GM23338 (cell line): ENCODE measurements at regions not wholly inside any gene's neighbourhood (a gene's known extent, or its start where the extent isn't known, plus 50 kb on each side); places are given as distances from the start of the nearest gene placed in this dataset.

Experiments used
- ATAC-seq: fragments of 200-7000 bp; cut with Tn5 transposase; 3 replicates; pipeline ENCODE4 v1.9.1; 2020
- DNase-seq: peaks from one replicate; pipeline ENCODE4 v3.0.0-alpha.2; 2015; ENCODE audit warnings: low spot score
- H2AFZ ChIP-seq: fragments of 200-600 bp; sonication (generic); 2 replicates; pipeline ENCODE4 v1.8.0; 2016; ENCODE audit warnings: antibody characterized with exemption, mild to moderate bottlenecking, moderate library complexity
- H3F3A ChIP-seq: fragments of 200-600 bp; sonication (generic); replicated peaks from 2 replicates; pipeline ENCODE4 v1.8.0; 2017; ENCODE audit warnings: antibody characterized with exemption, mixed run types, low read depth
- H3K27ac ChIP-seq: fragments of 200-600 bp; sonication (generic); 2 replicates; pipeline ENCODE4 v1.6.1; 2016; ENCODE audit warnings: low read depth
- H3K27me3 ChIP-seq: fragments of 200-600 bp; sonication (generic); 2 replicates; pipeline ENCODE4 v1.8.0; 2016; ENCODE audit warnings: mild to moderate bottlenecking, mixed run types, moderate library complexity; ENCODE audit not compliant: insufficient read depth
- H3K36me3 ChIP-seq: fragments of 200-600 bp; sonication (generic); 2 replicates; pipeline ENCODE4 v1.8.0; 2016; ENCODE audit warnings: mild to moderate bottlenecking; ENCODE audit not compliant: insufficient read depth
- H3K4me1 ChIP-seq: fragments of 200-600 bp; sonication (generic); 2 replicates; pipeline ENCODE4 v1.8.0; 2016; ENCODE audit warnings: mild to moderate bottlenecking, moderate library complexity; ENCODE audit not compliant: insufficient read depth
- H3K4me2 ChIP-seq: fragments of 200-600 bp; sonication (generic); 2 replicates; pipeline ENCODE4 v1.7.1; 2017; ENCODE audit warnings: mixed run types
- H3K4me3 ChIP-seq: fragments of 200-600 bp; sonication (generic); 2 replicates; pipeline ENCODE4 v1.6.1; 2016; ENCODE audit warnings: mixed run types
- H3K79me2 ChIP-seq: fragments of 200-600 bp; sonication (generic); replicated peaks from 2 replicates; pipeline ENCODE4 v1.8.0; 2017; ENCODE audit warnings: mild to moderate bottlenecking; ENCODE audit not compliant: insufficient read depth
- H3K9me2 ChIP-seq: fragments of 200-600 bp; sonication (generic); 2 replicates; pipeline ENCODE4 v1.8.0; 2017; ENCODE audit not compliant: insufficient read depth
- H4K20me1 ChIP-seq: fragments of 200-600 bp; sonication (generic); replicated peaks from 2 replicates; pipeline ENCODE4 v1.8.0; 2017; ENCODE audit warnings: mild to moderate bottlenecking; ENCODE audit not compliant: insufficient read depth
- H3K27ac Mint-ChIP-seq: 2 replicates; pipeline ENCODE4 v1.8.0; 2020; ENCODE audit warnings: inconsistent platforms, mild to moderate bottlenecking, moderate library complexity, mixed read lengths
- H3K27me3 Mint-ChIP-seq: 3 replicates; pipeline ENCODE4 v1.8.0; 2022; ENCODE audit warnings: low read depth, mild to moderate bottlenecking, moderate library complexity, mixed read lengths, inconsistent platforms; ENCODE audit not compliant: insufficient read depth, poor library complexity
- H3K36me3 Mint-ChIP-seq: 3 replicates; pipeline ENCODE4 v1.8.0; 2021; ENCODE audit warnings: low read depth, mild to moderate bottlenecking, inconsistent platforms, moderate library complexity, mixed read lengths
- H3K4me1 Mint-ChIP-seq: 3 replicates; pipeline ENCODE4 v1.8.0; 2020; ENCODE audit warnings: mild to moderate bottlenecking, inconsistent platforms, mixed read lengths
- H3K4me3 Mint-ChIP-seq: 3 replicates; pipeline ENCODE4 v1.8.0; 2021; ENCODE audit warnings: moderate library complexity, mild to moderate bottlenecking, inconsistent platforms, mixed read lengths
- H3K9me3 Mint-ChIP-seq: 3 replicates; pipeline ENCODE4 v1.8.0; 2020; ENCODE audit warnings: moderate library complexity, mild to moderate bottlenecking, inconsistent platforms, mixed read lengths
- CREB1 ChIP-seq: fragments of 250-450 bp; sonication (Bioruptor Pico); IDR thresholded peaks from 2 replicates; pipeline ENCODE4 v1.5.0; 2020; ENCODE audit warnings: low read depth, mild to moderate bottlenecking, moderate library complexity
- EZH2 ChIP-seq: fragments of 200-600 bp; sonication (generic); IDR thresholded peaks from one replicate; pipeline ENCODE4 v1.8.0; 2017; ENCODE audit warnings: antibody characterized with exemption, mild to moderate bottlenecking, low read depth; ENCODE audit not compliant: unreplicated experiment
- EZH2phosphoT487 ChIP-seq: fragments of 200-600 bp; sonication (generic); IDR thresholded peaks from one replicate; pipeline ENCODE4 v1.8.1; 2018; ENCODE audit warnings: antibody characterized with exemption; ENCODE audit not compliant: unreplicated experiment
- POLR2AphosphoS5 ChIP-seq: IDR thresholded peaks from 2 replicates; pipeline ENCODE4 v1.6.1; 2016; ENCODE audit warnings: antibody characterized with exemption, low read depth
- STAT1 ChIP-seq: IDR thresholded peaks from one replicate; pipeline ENCODE4 v1.6.1; 2016; ENCODE audit warnings: antibody characterized with exemption; ENCODE audit not compliant: unreplicated experiment
- ZNF114 ChIP-seq: fragments of 250-450 bp; sonication (Bioruptor Pico); IDR thresholded peaks from 2 replicates; pipeline ENCODE4 v1.5.0; 2020; ENCODE audit warnings: mild to moderate bottlenecking, moderate library complexity
- TF ChIP-seq, protein P1 (sequence below): IDR thresholded peaks from 2 replicates; pipeline ENCODE4 v1.6.1; 2016; ENCODE audit warnings: antibody characterized with exemption
- TF ChIP-seq, protein P2 (sequence below): IDR thresholded peaks from one replicate; pipeline ENCODE4 v1.6.1; 2018; ENCODE audit warnings: antibody characterized with exemption; ENCODE audit not compliant: unreplicated experiment

DNA sequence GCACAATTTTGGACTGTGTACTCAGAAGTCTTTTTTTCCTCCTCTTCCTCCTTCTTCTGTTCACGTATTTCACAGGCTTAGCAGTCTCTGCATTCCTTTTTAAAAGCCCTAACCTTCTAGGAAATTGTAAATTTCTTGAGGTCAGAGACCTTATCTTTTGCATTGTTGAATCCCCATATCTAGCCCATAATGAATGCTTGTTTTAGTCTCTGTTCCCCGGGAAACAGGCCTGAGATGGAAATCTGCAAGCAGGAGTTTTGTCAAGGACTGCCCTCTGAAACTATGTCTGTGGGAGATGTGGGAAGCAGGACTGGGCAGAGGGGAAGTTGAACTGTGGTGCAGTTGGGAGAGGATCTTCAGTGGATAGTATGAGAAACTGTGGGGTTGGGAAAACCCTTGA, 272.2 kb upstream of the DAB1 start (continued):
- TF ChIP-seq STAT1, result no peak
- TF ChIP-seq POLR2AphosphoS5, result no peak
- no peak for TF ChIP-seq CREB1
- TF ChIP-seq, protein P1, sequence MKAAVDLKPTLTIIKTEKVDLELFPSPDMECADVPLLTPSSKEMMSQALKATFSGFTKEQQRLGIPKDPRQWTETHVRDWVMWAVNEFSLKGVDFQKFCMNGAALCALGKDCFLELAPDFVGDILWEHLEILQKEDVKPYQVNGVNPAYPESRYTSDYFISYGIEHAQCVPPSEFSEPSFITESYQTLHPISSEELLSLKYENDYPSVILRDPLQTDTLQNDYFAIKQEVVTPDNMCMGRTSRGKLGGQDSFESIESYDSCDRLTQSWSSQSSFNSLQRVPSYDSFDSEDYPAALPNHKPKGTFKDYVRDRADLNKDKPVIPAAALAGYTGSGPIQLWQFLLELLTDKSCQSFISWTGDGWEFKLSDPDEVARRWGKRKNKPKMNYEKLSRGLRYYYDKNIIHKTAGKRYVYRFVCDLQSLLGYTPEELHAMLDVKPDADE, result no peak
- TF ChIP-seq, protein P2, sequence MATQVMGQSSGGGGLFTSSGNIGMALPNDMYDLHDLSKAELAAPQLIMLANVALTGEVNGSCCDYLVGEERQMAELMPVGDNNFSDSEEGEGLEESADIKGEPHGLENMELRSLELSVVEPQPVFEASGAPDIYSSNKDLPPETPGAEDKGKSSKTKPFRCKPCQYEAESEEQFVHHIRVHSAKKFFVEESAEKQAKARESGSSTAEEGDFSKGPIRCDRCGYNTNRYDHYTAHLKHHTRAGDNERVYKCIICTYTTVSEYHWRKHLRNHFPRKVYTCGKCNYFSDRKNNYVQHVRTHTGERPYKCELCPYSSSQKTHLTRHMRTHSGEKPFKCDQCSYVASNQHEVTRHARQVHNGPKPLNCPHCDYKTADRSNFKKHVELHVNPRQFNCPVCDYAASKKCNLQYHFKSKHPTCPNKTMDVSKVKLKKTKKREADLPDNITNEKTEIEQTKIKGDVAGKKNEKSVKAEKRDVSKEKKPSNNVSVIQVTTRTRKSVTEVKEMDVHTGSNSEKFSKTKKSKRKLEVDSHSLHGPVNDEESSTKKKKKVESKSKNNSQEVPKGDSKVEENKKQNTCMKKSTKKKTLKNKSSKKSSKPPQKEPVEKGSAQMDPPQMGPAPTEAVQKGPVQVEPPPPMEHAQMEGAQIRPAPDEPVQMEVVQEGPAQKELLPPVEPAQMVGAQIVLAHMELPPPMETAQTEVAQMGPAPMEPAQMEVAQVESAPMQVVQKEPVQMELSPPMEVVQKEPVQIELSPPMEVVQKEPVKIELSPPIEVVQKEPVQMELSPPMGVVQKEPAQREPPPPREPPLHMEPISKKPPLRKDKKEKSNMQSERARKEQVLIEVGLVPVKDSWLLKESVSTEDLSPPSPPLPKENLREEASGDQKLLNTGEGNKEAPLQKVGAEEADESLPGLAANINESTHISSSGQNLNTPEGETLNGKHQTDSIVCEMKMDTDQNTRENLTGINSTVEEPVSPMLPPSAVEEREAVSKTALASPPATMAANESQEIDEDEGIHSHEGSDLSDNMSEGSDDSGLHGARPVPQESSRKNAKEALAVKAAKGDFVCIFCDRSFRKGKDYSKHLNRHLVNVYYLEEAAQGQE, result no peak
- TF ChIP-seq EZH2phosphoT487, result no peak
- no peak for TF ChIP-seq EZH2

DNA sequence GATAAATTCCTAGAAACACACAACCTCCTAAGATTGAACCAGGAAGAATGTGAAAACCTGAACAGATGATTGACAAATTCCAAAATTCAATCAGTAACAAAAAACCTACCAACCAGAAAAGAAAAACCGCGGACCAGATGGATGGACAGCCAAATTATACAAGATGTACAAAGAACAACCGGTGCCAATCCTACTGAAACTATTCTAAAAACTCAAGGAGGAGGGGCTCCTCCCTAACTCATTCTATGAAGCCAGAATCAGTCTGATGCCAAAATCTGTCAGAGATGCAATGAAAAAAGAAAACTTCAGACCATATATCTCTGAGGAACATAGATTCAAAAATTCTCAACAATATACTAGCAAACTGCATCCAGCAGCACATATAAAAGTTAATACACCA, 262.4 kb upstream of the DAB1 start:
- no peaks in the 10 kb centered on the region for H3K27me3 ChIP-seq
- H3K27ac ChIP-seq, result no peak overlapping the region
- H3K27me3 Mint-ChIP-seq, result no peaks in the 10 kb centered on the region
- no peak overlapping the region for H3K4me3 Mint-ChIP-seq
- no peaks in the 10 kb centered on the region for H3F3A ChIP-seq
- H3K79me2 ChIP-seq, result no peaks in the 10 kb centered on the region
- H3K36me3 Mint-ChIP-seq, result peaks cover 21% of the 10 kb centered on the region
- peaks cover 18% of the 10 kb centered on the region for H3K4me1 Mint-ChIP-seq
- ATAC-seq (no peak), DNase-seq (no peak)
- peaks cover 34% of the 10 kb centered on the region for H3K9me3 Mint-ChIP-seq
- no peak overlapping the region for H2AFZ ChIP-seq
- H3K4me3 ChIP-seq, result no peak overlapping the region
- H3K9me2 ChIP-seq, result no peaks in the 10 kb centered on the region
- H3K36me3 ChIP-seq, result no peaks in the 10 kb centered on the region; the same call in 1 of the 2 replicates
- no peak overlapping the region for H3K4me2 ChIP-seq
- no peak for TF ChIP-seq ZNF114 (CRISPR knock-in tag)
- no peak overlapping the region for H3K27ac Mint-ChIP-seq
- H4K20me1 ChIP-seq, result no peaks in the 10 kb centered on the region
- H3K4me1 ChIP-seq, result no peaks in the 10 kb centered on the region
